C1 segment of cervical spinal cord (tissue), 14 donors: ENCODE measurements at regions not wholly inside any gene's neighbourhood (a gene's known extent, or its start where the extent isn't known, plus 50 kb on each side); places are given as distances from the start of the nearest gene placed in this dataset.

Source experiments
- DNase-seq, 14 donors: peaks; one replicate each; lab custom pipeline; 2025; lab: John Stamatoyannopoulos, UW

DNA sequence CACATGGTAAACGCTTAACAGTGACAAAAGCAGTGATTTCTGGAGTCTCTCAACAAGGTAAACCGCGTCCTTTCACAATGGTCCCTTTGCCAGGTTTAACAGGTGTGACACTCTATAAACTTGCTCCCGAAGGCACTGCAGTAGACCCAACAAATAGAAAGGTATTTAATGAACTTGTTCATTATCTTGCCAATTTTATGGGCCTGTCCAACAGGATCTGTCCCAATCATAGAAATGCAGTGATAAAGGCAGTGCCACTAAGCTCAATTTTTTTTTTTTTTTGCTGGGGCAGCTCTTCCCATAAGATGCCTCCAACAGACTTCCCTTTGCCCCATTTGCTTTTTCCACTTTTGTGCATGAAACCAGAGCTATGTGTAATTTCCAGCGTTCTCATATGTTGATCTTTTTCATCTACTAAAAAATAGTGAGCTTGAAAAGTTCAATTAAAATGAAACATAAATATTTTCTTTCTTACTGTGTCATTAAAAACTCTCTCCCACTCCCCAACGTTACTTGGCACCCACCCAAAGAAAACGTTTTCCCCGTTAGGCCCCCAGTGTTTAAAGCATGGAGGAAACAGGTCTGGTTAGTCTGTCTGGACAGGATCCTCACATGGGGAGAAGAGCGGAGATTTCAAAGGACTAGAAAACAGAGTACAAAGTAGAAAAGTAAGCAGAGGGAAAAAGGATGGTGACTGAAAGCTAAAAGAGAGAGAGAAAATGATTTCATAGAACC is 80.9 kb upstream of the SPATA31D4 start:
- DNase-seq, result no peak

GRCh38 chr9:81848472-81848871 is 79.8 kb upstream of the SPATA31D4 start:
- no peak for DNase-seq

GRCh38 chr9:81849631-81850259 is 78.5 kb upstream of the SPATA31D4 start:
- no peak for DNase-seq

- no peak for DNase-seq
These were observed 77.5 kb upstream of the SPATA31D4 start for GRCh38 chr9:81850724-81851123.

- no peak for DNase-seq
These were observed 76.9 kb upstream of the SPATA31D4 start for GRCh38 chr9:81851340-81851739.

DNA sequence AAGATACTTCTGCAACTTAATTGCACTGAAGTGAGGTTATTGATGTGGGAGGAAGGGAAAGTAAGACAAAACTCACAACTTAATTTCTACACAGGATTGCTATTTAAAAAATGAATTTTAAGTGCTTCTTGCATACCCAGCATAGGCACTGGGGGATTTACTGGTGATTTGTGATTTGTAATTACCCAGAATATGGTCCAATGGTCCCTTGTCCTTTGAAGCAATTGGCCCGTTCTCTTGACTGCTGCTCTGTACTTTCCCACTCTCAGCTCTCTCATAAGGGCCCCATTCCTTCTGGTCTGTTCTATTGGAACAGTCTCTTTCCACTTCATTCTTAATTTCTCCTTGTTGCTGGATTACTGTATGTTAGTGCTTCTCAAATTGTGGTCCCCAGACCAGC is 75.4 kb upstream of the SPATA31D4 start:
- DNase-seq, result no peak

- no peak for DNase-seq
These were observed 72.7 kb upstream of the SPATA31D4 start for GRCh38 chr9:81855538-81855937.

GRCh38 chr9:81858657-81859430 is 69.4 kb upstream of the SPATA31D4 start:
- DNase-seq, result peak in 1 of 14 donors; percentile 37

GRCh38 chr9:81860581-81860980 is 67.6 kb upstream of the SPATA31D4 start:
- no peak for DNase-seq

DNA sequence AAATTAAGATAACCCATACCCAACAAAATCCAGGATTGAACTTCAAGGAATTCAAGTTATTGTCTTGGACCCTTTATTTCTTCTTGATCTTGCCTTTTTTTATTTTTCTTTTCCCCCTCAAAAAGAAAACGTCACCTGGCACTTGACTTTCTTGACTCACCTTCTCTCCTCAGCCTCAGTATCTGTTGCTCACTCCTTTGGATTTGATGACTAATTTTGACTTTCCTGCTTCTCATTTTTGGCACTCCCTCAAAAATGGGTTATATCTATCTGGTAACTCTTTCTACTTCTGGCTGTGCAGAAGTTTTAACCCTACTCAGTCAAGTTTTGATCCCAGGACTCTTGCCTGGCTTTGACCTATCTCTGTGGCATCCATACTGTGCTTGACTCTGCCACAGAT is 66.6 kb upstream of the SPATA31D4 start:
- DNase-seq, result no peak

- no peak for DNase-seq
These were observed 60.1 kb upstream of the SPATA31D4 start for GRCh38 chr9:81868145-81868544.

DNA sequence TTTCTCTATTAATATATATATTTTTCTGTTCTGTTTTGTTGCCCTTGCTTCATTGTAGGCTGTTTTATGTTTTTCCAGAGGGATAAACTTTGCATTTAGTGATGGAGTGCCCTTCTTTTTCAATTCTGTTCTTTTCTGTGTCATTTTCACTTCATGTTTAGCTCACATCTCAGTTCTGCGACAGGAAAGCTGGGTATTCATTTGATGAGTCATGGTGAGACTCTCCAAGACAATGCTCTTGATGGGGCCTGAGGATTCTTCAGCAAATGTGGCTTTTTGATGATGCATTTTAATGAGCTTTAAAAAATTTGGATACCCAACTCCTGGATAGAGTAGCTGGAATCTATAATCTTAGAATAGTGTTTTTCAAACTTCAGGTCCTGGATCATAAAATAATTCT is 56.5 kb upstream of the SPATA31D4 start:
- no peak for DNase-seq

DNA sequence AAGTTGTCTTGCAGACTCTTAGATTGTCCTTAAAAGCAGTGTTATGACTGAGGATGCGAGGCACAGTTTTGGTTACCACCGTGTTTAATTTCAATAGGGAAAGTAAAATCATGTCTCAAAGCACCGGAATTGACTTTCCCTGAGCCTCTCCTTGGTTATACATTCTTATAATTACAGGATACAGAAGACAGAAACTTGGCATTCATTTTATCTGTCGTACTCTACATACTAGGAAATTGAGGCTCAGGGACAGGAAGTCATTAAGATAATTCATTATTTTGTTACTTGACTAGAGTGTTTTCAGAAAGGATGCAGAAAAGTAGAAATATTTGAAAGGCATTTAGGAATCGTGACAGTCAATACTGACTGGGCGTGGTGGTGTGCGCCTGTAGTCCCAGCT is 54.0 kb upstream of the SPATA31D4 start:
- DNase-seq, result no peak

DNA sequence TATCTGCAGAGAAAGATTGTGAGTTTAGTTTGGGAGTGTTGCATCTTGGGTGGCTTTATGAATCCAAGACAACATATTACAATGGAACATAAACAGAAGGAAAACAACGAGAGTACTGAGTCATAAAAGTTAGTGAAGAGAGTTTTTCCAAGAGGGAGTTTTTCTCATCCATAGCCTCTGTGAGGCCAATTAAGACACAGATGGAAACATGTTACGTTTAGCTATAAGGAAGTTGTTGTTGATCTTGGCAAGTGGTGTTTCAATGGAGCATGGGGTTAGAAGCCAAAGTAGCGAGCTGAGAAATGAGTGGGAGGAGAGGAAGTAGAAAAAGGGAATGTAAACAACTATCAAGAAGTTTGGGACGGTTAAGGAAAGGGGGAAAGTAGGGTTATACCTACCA is 53.3 kb upstream of the SPATA31D4 start:
- no peak for DNase-seq

GRCh38 chr9:81877047-81877446 is 51.2 kb upstream of the SPATA31D4 start:
- DNase-seq, result no peak
